Activated CD8-positive, alpha-beta memory T cell treated with anti-CD3 and anti-CD28 coated beads for 36 hours (primary cell): ENCODE measurements at regions not wholly inside any gene's neighbourhood (a gene's known extent, or its start where the extent isn't known, plus 50 kb on each side); places are given as distances from the start of the nearest gene placed in this dataset.

Experiments used
- CTCF ChIA-PET: fragments of 350-600 bp; sonication (Branson Sonifier 250); formaldehyde crosslinking; loops from one replicate; lab custom pipeline; 2021; ENCODE audit warnings: antibody characterized with exemption; lab: Charles Lee
- POLR2A ChIA-PET: fragments of 350-600 bp; sonication (Branson Sonifier 250); formaldehyde crosslinking; loops from one replicate; lab custom pipeline; 2021; ENCODE audit warnings: antibody characterized with exemption; lab: Charles Lee

- CTCF ChIA-PET: no interaction called here
- POLR2A ChIA-PET: no interaction called here
Measured at GRCh38 chr3:168327856-168328255, 232.1 kb upstream of the GOLIM4 start.

DNA sequence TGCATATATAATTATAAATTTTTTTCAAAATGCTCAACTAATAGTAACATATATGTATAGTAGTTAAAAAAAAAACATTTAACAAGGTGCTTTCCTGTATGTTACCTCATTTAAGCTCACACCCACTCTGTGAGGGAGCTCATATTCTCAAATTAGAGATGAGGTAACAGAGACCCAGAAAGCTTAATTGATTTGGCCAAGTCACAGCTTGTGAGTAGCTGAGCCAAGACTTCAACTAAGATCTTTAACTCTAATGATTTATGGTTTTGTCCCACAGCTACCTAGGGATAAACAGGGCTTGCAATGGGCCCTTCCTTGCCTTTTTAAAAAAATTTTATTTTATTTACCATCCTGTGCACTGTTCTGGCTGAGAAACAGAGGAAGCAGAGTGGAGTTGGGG, 230.0 kb upstream of the GOLIM4 start:
- CTCF ChIA-PET: no interaction called here
- POLR2A ChIA-PET: no interaction called here

GRCh38 chr3:168322941-168323340, 227.2 kb upstream of the GOLIM4 start:
- ChIA-PET CTCF (no interaction called here), POLR2A (no interaction called here)

DNA sequence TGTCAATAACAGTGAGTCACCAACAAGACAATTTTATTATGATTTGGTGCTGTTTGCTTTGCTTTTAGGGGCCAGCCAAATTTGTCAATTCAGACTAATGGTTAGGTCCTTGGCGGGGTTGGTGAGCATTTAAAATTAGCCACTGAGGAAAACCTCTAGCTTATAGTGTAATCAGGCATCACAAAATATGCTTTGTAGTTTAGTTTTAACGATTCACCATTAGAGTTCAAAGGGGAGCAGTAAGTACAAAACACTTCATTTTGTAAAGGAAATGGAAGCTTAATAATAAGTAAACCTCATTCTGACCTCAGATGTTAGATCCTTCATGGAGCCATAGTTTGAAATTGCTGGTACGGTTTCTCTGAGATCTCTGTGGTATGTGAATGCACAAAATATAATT, 218.4 kb upstream of the GOLIM4 start:
- CTCF ChIA-PET: no interaction called here
- POLR2A ChIA-PET: no interaction called here

GRCh38 chr3:168312984-168313383, 217.3 kb upstream of the GOLIM4 start:
- CTCF ChIA-PET: no interaction called here
- POLR2A ChIA-PET: interaction anchor here (0.7 kb wide), 1 partner anchor 9 kb away, joined by 4 read pairs; no protein-coding TSS in a partner anchor

- POLR2A ChIA-PET: no interaction called here
- CTCF ChIA-PET: no interaction called here
Measured at GRCh38 chr3:168307893-168308292, 212.2 kb upstream of the GOLIM4 start.

- CTCF ChIA-PET: no interaction called here
- POLR2A ChIA-PET: no interaction called here
Measured at GRCh38 chr3:168295027-168295426, 199.3 kb upstream of the GOLIM4 start.

DNA sequence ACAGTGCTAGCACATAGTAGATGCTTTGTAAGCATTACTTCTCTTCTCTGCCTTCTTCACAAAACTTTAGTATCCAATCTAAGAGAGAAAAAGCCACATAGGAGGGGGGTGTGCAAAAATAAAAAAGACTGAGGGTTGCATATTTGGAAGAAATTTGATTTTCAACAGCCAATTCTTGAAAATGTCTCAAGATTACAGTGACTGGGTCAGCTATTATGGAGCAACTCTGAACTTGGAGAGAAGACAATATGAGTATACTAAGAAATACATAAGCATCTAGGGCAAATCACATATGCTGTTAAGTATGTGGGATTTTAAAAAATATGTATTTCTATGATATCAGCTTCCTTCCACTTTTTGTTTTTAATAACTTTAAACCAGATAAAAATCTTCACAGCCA, 196.6 kb upstream of the GOLIM4 start:
- POLR2A ChIA-PET: no interaction called here
- CTCF ChIA-PET: no interaction called here

GRCh38 chr3:168289471-168290008, 193.8 kb upstream of the GOLIM4 start:
- POLR2A ChIA-PET: no interaction called here

DNA sequence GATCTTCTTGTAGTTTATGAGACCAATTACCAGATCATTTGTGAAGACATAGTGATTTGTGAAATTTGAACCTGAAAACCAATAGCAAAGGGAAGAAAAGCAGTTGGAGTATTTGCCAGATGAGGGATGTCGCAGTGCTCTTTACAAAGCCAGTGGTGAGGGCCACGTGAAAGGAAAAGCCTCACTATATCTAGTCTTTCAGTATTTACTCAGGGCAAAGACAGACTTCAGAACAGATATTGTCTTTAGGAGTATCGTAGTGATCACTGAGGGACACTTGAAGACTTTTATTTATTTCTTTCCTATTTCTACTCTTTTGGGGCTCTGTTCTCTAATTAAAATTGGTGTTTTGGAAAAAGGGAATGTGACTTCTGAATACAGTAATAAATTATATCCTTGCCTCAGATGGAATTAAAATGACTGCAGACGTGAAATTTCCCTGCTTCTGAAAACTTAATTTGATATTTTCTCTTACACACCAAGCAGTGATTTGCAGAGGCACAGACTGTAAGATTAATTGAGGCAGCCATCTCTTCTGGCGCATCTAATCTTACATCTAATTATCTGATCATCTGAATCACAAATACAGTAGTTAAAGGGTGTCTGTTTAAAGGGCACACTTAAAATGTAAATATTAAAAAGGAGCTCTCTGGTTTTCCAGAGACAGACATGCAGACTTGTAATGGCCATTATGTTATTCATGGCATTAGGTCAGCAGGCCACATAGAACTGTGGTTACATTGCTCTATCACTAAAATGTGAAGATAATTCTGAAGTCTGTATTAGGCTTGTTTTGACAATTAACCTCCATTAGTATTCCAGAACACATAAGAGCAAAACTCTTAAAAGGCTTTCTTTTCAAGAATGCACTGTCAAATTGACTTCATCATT, 193.0 kb upstream of the GOLIM4 start:
- ChIA-PET CTCF (no interaction called here), POLR2A (no interaction called here)

More at GRCh38 chr3:168289471-168290008, 193.8 kb upstream of the GOLIM4 start:
- CTCF ChIA-PET: no interaction called here

GRCh38 chr3:168285506-168285905, 189.8 kb upstream of the GOLIM4 start:
- ChIA-PET CTCF (no interaction called here), POLR2A (no interaction called here)

GRCh38 chr3:168284728-168285127, 189.0 kb upstream of the GOLIM4 start:
- POLR2A ChIA-PET: no interaction called here
- CTCF ChIA-PET: no interaction called here

GRCh38 chr3:168275662-168276061, 179.9 kb upstream of the GOLIM4 start:
- ChIA-PET CTCF (no interaction called here), POLR2A (no interaction called here)

DNA sequence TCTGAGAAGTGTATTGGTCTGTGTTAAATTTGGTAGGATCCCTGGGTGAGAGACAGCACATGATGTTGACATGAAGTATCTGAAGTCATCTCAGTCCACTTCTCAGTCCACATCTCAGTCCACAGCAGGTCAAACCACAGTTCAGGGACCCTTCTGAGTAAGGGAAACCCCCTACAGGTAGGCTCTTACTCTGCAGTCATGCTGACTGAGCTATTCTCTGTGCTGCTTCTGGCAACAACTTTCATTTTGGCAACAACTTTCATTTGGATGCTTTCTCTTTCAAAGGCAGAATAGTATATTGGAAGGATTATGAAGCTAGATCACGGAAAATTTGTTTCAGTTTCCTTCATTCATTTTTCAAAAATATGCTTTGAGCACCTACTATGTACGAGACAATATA, 178.2 kb upstream of the GOLIM4 start:
- POLR2A ChIA-PET: no interaction called here
- CTCF ChIA-PET: no interaction called here

GRCh38 chr3:168273036-168273435, 177.3 kb upstream of the GOLIM4 start:
- POLR2A ChIA-PET: no interaction called here
- CTCF ChIA-PET: no interaction called here

DNA sequence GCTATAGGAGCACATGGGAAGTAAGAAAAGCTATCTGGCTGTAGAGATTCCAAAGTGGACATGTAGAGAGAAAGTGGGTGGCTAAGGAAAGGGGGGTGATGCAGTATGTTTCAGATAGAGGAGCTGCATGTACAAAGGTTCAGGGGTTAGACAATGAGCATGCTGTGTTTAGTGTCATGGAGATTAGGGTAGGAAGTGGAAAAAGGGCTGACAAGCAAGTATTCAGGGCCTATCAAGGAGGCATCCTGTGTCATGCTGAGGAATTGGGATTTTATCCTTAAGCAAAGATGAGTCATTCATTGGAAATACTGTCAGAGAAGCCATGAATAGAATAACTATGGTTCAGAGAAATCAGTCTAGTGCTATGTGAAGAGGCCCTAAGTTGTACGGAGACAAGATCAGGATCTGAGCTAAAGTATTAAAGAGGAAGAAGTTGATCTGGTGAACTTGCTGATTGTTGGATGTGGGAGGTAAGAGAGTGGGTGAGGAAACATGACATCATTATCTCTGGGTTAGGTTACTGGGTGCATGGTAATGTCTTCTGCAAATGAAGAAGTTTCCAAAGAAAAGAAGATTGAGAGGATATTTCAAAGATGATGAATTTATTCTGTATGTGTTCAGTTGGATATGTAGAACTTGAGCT, 176.7 kb upstream of the GOLIM4 start:
- ChIA-PET CTCF (no interaction called here), POLR2A (no interaction called here)

- POLR2A ChIA-PET: no interaction called here
- CTCF ChIA-PET: no interaction called here
Measured at GRCh38 chr3:168271932-168272331, 176.2 kb upstream of the GOLIM4 start.

DNA sequence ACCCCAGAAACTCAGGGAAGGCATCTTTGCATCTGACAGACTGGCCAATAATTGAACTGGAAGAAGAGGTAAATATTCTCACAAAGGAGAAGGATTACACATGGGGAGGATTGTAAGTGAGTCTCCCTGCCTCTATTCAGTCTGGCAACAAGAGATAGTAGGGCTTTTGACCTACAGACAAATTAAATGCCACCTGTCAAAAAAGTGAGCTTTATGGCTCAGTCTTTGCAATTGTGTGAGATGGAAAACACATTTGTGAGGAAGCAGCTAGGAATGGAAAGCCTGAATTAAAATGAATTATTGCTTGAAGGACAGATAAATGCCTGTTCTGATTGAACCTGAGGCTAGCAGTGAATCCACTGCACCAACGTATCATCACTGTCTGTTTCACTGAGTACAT, 173.3 kb upstream of the GOLIM4 start:
- POLR2A ChIA-PET: no interaction called here

DNA sequence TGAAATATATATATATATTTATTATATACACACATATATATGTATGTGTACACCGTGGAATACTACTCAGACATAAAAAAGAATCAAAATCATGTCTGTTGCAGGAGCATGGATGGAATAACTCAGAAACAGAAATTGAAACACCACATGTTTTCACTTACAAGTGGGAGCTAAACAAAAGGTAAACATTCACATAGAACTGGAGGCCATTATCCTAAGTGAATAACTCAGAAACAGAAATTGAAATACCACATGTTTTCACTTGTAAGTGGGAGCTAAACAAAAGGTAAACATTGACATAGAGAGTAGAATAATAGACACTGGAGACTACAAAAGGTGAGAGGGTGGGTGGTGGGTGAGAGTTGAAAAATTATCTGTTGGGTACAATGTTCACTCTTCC, 171.5 kb upstream of the GOLIM4 start:
- ChIA-PET POLR2A (no interaction called here), CTCF (no interaction called here)

More for the DNA sequence above, 173.3 kb upstream of the GOLIM4 start:
- CTCF ChIA-PET: no interaction called here

DNA sequence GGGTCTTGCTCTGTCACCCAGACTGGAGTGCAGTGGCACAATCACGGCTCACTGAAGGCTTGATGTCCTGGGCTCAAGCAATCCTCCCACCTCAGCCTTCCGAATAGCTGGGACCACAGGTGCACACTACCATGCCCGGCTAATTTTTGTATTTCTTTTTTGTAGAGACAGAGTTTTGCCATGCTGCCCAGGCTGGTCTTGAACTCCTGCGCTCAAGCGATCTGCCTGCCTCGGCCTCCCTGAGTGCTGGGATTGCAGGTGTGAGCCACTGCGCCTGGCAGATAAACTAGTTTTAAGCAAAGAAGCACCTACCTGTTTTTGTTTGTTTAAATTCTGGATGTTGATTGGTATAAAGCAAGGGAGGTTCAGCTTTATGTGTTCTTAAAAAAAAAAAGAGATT, 170.6 kb upstream of the GOLIM4 start:
- CTCF ChIA-PET: no interaction called here
- POLR2A ChIA-PET: no interaction called here

DNA sequence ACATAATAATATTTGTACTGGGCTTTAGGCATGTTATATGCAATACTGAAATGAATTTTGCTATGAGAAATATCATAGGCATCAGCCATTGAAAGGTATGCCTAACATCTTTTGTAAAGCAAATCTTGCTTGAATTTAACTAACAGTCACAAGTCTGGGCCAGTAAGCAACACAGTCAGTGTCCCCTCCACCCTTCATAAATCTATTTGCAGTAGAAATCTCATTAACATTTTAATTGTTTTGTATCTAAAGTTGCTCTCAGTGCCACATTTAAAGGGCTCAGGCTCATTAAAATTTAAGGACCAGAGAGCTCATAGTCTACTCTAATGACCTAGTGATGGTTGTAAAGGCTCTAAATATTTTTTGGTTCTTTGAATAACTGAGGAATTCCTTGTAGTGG, 167.2 kb upstream of the GOLIM4 start:
- POLR2A ChIA-PET: no interaction called here
- CTCF ChIA-PET: no interaction called here
